Activated CD4-positive, alpha-beta T cell treated with anti-CD3 and anti-CD28 coated beads, Interleukin-10, Interleukin-2, amounts not matched to agents 100 ng/mL and 50 ng/mL, durations not matched to agents 16 hours and 8 hours (primary cell): ENCODE measurements at regions not wholly inside any gene's neighbourhood (a gene's known extent, or its start where the extent isn't known, plus 50 kb on each side); places are given as distances from the start of the nearest gene placed in this dataset.
"Not testable (repeated sequence)": the region's sequence is repeated elsewhere in the genome, so short reads cannot be mapped to it uniquely, and the experiment has no call there.

Experiments used
- DNase-seq: peaks from one replicate; pipeline ENCODE4 v3.0.0-alpha.2; 2020

GRCh38 chr7:54153462-54153861 lies 388.7 kb upstream of the VSTM2A start:
- no peak for DNase-seq

GRCh38 chr7:54159088-54159487 lies 383.1 kb upstream of the VSTM2A start:
- no peak for DNase-seq

GRCh38 chr7:54161621-54162020 lies 380.6 kb upstream of the VSTM2A start:
- DNase-seq, result no peak

- DNase-seq, result no peak
Observed at GRCh38 chr7:54166419-54166818, 375.8 kb upstream of the VSTM2A start.

- no peak for DNase-seq
Observed at GRCh38 chr7:54179321-54180029, 362.7 kb upstream of the VSTM2A start.

- no peak for DNase-seq
Observed at GRCh38 chr7:54180796-54181195, 361.4 kb upstream of the VSTM2A start.

GRCh38 chr7:54183055-54183454 lies 359.1 kb upstream of the VSTM2A start:
- DNase-seq, result no peak

- no peak for DNase-seq
Observed at GRCh38 chr7:54186336-54186735, 355.8 kb upstream of the VSTM2A start.

GRCh38 chr7:54187886-54188685 lies 354.1 kb upstream of the VSTM2A start:
- no peak for DNase-seq

GRCh38 chr7:54188843-54189242 lies 353.3 kb upstream of the VSTM2A start:
- DNase-seq, result no peak

GRCh38 chr7:54189330-54189729 lies 352.8 kb upstream of the VSTM2A start:
- DNase-seq, result no peak

GRCh38 chr7:54201501-54201900 lies 340.7 kb upstream of the VSTM2A start:
- DNase-seq, result no peak

- no peak for DNase-seq
Observed at GRCh38 chr7:54215424-54215823, 326.8 kb upstream of the VSTM2A start.

- not testable (repeated sequence) for DNase-seq
Observed at GRCh38 chr7:54226030-54226429, 316.1 kb upstream of the VSTM2A start.

GRCh38 chr7:54242776-54243175 lies 299.4 kb upstream of the VSTM2A start:
- DNase-seq, result no peak

GRCh38 chr7:54245020-54245419 lies 297.2 kb upstream of the VSTM2A start:
- no peak for DNase-seq

- DNase-seq, result no peak
Observed at GRCh38 chr7:54249686-54250085, 292.5 kb upstream of the VSTM2A start.

- no peak for DNase-seq
Observed at GRCh38 chr7:54252256-54253035, 289.7 kb upstream of the VSTM2A start.

GRCh38 chr7:54253036-54253373 lies 289.2 kb upstream of the VSTM2A start:
- DNase-seq, result no peak

- DNase-seq, result no peak
Observed at GRCh38 chr7:54255242-54255641, 286.9 kb upstream of the VSTM2A start.

- DNase-seq, result no peak
Observed at GRCh38 chr7:54259185-54259584, 283.0 kb upstream of the VSTM2A start.

GRCh38 chr7:54260941-54261371 lies 281.2 kb upstream of the VSTM2A start:
- DNase-seq, result no peak

GRCh38 chr7:54278847-54279246 lies 263.3 kb upstream of the VSTM2A start:
- no peak for DNase-seq
